ENCODE measurements at regions not wholly inside any gene's neighbourhood (a gene's known extent, or its start where the extent isn't known, plus 50 kb on each side); places are given as distances from the start of the nearest gene placed in this dataset.

DNA sequence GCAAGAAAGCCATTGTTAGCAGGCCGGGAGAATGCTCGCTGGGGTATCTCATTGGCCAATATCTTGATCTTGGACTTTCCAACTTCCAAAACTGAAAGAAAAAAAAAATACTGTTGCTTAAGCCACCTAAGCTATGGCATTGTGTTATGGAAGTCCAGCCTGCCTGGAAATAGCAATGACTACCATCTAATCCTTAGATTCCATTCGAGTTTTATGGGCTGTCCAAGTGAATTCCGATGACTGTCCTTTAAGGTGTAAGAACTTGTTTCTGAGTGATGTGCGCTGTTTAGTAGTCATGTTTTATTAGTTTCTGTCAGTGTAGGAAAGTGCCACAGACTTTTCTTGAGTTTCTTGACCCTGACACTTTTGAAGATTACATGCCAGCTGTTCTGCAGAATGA is 762.6 kb downstream of the USP25 start:
- DNase-seq (ENCODE audit: low spot score): no peak
- in situ Hi-C loops (cut with MboI; ENCODE audit: low pct_unique_long_range_greater_than_20kb, low sequenced_read_pairs, unreplicated experiment): no loop called here
- no peak for TF ChIP-seq CTCF (IDR thresholded peaks at IDR 0.05; ENCODE audit: extremely low read depth, insufficient read depth, missing control alignments)

- TF ChIP-seq CTCF (IDR thresholded peaks at IDR 0.05; ENCODE audit: extremely low read depth, insufficient read depth, missing control alignments): no peak
- no peak for DNase-seq (ENCODE audit: low spot score)
- in situ Hi-C loops (cut with MboI; ENCODE audit: low pct_unique_long_range_greater_than_20kb, low sequenced_read_pairs, unreplicated experiment): no loop called here
Measured at GRCh38 chr21:16492892-16493291, 763.1 kb downstream of the USP25 start.

GRCh38 chr21:16496609-16497008 is 766.8 kb downstream of the USP25 start:
- no peak for DNase-seq (ENCODE audit: low spot score)
- in situ Hi-C loops (cut with MboI; ENCODE audit: low pct_unique_long_range_greater_than_20kb, low sequenced_read_pairs, unreplicated experiment): no loop called here
- no peak for TF ChIP-seq CTCF (IDR thresholded peaks at IDR 0.05; ENCODE audit: extremely low read depth, insufficient read depth, missing control alignments)

- DNase-seq (ENCODE audit: low spot score): no peak
- TF ChIP-seq CTCF (IDR thresholded peaks at IDR 0.05; ENCODE audit: extremely low read depth, insufficient read depth, missing control alignments): no peak
- in situ Hi-C loops (cut with MboI; ENCODE audit: low pct_unique_long_range_greater_than_20kb, low sequenced_read_pairs, unreplicated experiment): no loop called here
Measured at GRCh38 chr21:16500271-16500670, 770.5 kb downstream of the USP25 start.

- in situ Hi-C loops (cut with MboI; ENCODE audit: low pct_unique_long_range_greater_than_20kb, low sequenced_read_pairs, unreplicated experiment): no loop called here
- no peak for DNase-seq (ENCODE audit: low spot score)
- no peak for TF ChIP-seq CTCF (IDR thresholded peaks at IDR 0.05; ENCODE audit: extremely low read depth, insufficient read depth, missing control alignments)
Measured at GRCh38 chr21:16502273-16502672, 772.5 kb downstream of the USP25 start.

DNA sequence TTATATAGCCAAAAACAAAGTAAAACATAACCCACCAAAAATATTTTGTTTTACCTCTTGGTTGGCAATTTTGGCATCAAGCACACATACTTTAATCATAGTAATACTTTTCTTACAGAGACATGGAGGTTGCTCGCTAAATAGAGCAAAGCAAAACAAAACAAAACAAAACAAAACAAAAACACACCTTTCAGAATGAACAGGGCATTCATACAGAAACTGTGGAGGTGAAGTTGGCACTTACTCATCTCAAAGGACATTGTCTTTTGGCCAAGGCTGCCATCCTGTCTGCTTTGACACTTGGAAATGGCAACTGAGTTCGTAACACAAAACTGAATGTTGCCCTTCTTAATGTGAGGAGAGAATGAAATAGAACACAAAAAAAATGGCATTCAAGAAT is 773.1 kb downstream of the USP25 start:
- DNase-seq (ENCODE audit: low spot score): no peak
- in situ Hi-C loops (cut with MboI; ENCODE audit: low pct_unique_long_range_greater_than_20kb, low sequenced_read_pairs, unreplicated experiment): no loop called here
- TF ChIP-seq CTCF (IDR thresholded peaks at IDR 0.05; ENCODE audit: extremely low read depth, insufficient read depth, missing control alignments): no peak

GRCh38 chr21:16504281-16504680 is 774.5 kb downstream of the USP25 start:
- in situ Hi-C loops (cut with MboI; ENCODE audit: low pct_unique_long_range_greater_than_20kb, low sequenced_read_pairs, unreplicated experiment): no loop called here
- DNase-seq (ENCODE audit: low spot score): no peak
- TF ChIP-seq CTCF (IDR thresholded peaks at IDR 0.05; ENCODE audit: extremely low read depth, insufficient read depth, missing control alignments): no peak
